TTC549 (cell line): ENCODE measurements at regions not wholly inside any gene's neighbourhood (a gene's known extent, or its start where the extent isn't known, plus 50 kb on each side); places are given as distances from the start of the nearest gene placed in this dataset.

Experiments
- FAIRE-seq: peaks from 2 replicates; lab custom pipeline; 2012; peaks lifted over from hg19 to GRCh38; lab: Jason Lieb, UNC

DNA sequence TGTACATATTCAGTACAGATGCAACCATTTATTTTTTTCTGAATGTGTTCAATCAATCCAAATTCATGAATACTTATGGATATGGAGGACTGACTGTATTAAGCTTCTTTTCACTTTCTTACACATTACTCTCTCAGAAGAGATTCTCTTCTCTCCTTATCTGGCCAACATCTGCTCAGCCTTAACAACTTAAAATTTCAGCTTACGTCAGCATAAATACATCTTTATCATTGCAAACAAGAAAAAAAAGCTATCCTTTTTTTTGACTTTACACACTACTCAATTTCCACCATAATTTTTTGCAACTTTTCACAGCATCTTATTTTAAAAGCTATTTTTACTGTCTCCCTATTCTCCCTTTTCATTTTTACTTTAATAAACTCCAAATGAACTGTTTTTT lies 80.9 kb upstream of the POT1 start:
- no peak for FAIRE-seq

DNA sequence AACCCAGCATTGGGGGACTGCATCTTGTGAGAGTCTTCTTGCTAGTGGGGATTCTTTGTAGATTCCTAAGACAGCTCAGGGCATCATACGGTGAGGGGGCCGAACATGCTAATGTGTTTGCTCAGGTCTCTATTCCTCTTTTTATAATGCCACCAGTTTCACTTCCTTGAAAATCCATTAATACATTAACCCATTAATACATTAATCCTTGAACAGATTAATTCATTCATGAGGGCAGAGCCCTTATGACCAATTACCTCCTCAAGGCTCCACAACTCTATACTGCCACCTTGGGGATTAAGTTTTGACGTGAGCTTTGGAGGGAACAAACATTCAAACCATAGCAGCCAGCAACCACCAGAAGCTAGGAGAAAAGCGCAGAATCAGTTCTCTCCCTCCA lies 67.2 kb upstream of the POT1 start:
- no peak for FAIRE-seq

DNA sequence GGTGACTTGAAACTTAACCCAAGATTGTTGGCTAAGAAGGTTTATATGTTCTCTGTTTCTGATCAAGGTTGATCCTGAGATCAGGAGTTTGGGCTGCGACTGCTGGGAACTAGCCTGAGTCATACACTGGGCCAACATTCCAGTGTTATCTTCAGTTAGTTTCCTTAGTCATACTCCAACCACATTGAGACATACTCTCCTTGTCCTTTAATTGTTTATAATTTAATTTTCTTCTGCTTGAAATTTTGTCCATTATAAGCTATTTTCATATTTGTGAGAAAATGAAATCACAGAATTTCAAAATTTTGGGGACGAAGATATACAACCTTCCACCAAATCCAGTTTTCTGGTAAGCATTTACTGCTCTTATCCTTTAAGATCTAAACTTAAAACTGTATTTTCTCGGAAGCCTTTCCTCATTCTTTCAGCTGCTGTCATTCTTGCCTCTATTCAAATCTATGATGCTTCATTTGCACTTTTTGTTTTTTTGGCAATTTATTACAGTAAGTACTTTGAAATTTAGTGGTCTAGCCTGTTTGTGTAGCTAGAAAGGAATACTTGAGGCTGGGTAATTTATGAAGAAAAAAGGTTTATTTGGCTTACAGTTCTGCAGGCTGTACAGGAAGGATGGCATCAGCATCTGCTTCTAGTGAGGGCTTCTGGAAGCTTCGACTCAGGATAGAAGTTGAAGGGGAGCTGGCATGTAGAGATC lies 63.4 kb upstream of the POT1 start:
- no peak for FAIRE-seq

DNA sequence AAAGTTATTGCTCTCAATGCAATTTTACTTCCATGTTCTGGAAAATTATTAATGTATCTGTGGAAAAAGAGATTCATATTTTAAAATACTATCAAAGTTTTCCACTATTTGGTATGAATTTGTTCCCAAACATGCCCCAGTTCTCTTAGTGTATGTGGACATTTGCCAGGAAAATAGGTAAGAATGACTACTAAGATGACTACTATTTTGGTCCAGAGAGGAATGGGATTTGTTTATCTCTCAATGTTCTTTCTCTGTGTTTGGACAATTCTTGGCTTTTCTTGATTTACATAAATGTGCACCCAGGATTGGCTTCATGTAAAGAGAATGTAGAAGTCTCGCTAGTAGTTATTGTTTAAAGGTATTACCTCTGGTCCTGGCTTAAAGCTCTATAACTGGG lies 60.3 kb upstream of the POT1 start:
- no peak for FAIRE-seq
